Peyer's patch (tissue), 4 donors: ENCODE measurements at regions not wholly inside any gene's neighbourhood (a gene's known extent, or its start where the extent isn't known, plus 50 kb on each side); places are given as distances from the start of the nearest gene placed in this dataset.
A peak's percentile ranks its signal among the peaks of the same experiment; 100 is the strongest.

Source experiments
- DNase-seq, 3 donors: peaks; one replicate each; pipeline ENCODE4 v3.0.0-alpha.2; 2017 to 2019
- H3K27ac ChIP-seq, 4 donors: fragments of 200-600 bp; sonication (generic); one replicate each; pipeline ENCODE4 v1.5.1; 2016 to 2019
- H3K27me3 ChIP-seq, 2 donors: fragments of 200-600 bp; sonication (generic); one replicate each; pipeline ENCODE4 v1.5.1; 2019
- H3K36me3 ChIP-seq, 3 donors: fragments of 200-600 bp; sonication (generic); one replicate each; pipeline ENCODE4 v1.5.1; 2016 to 2019
- H3K4me1 ChIP-seq, 4 donors: fragments of 200-600 bp; sonication (generic); one replicate each; pipeline ENCODE4 v1.5.1; 2016 to 2019
- H3K4me3 ChIP-seq, 4 donors: fragments of 200-600 bp; sonication (generic); 1 replicate in 3 of 4; 2 replicates in 1 of 4; pipeline ENCODE4 v1.5.1; 2016 to 2019; ENCODE audit warnings: mild to moderate bottlenecking in 1 of 4
- H3K9me3 ChIP-seq, 4 donors: fragments of 200-600 bp; sonication (generic); one replicate each; pipeline ENCODE4 v1.5.1; 2016 to 2019; ENCODE audit warnings: mild to moderate bottlenecking in 1 of 4
- CTCF ChIP-seq, 6 experiments: fragments of 450-650 bp in 4 of 6; fragments of 200-600 bp in 2 of 6; sonication (generic) in 1 of 6; IDR thresholded peaks; one replicate each; pipeline ENCODE4 v1.5.1; 2017 to 2019; ENCODE audit warnings: antibody characterized with exemption in 6 of 6, mild to moderate bottlenecking in 3 of 6, moderate library complexity in 1 of 6
- POLR2A ChIP-seq, 2 donors: fragments of 450-650 bp; IDR thresholded peaks; one replicate each; pipeline ENCODE4 v1.5.1; 2017; ENCODE audit warnings: antibody characterized with exemption in 2 of 2, mild to moderate bottlenecking in 2 of 2, moderate library complexity in 2 of 2

- no peaks in the 10 kb centered on the region for H3K9me3 ChIP-seq
These were observed 254.8 kb upstream of the IRX4 start for GRCh38 chr5:2137444-2138050.

GRCh38 chr5:2136728-2137333 lies 254.1 kb upstream of the IRX4 start:
- DNase-seq, result peak in 1 of 3 donors; percentile 34
- no peak overlapping the region for H3K4me3 ChIP-seq
- H3K4me1 ChIP-seq, result no peaks in the 10 kb centered on the region
- no peaks in the 10 kb centered on the region for H3K9me3 ChIP-seq
- H3K36me3 ChIP-seq, result no peaks in the 10 kb centered on the region
- H3K27ac ChIP-seq, result no peak overlapping the region
- no peaks in the 10 kb centered on the region for H3K27me3 ChIP-seq
- no peak for TF ChIP-seq POLR2A (IDR thresholded peaks at IDR 0.05)
- TF ChIP-seq CTCF (IDR thresholded peaks at IDR 0.05), result no peak

More at GRCh38 chr5:2137444-2138050, 254.8 kb upstream of the IRX4 start:
- peak in 1 of 3 donors; percentile 33 for DNase-seq
- Histone ChIP-seq H3K4me1 (no peaks in the 10 kb centered on the region), H3K27me3 (no peaks in the 10 kb centered on the region), H3K4me3 (no peak overlapping the region), H3K27ac (no peak overlapping the region), H3K36me3 (no peaks in the 10 kb centered on the region)
- no peak for TF ChIP-seq POLR2A (IDR thresholded peaks at IDR 0.05)

GRCh38 chr5:2135833-2136232 lies 253.1 kb upstream of the IRX4 start:
- TF ChIP-seq CTCF (IDR thresholded peaks at IDR 0.05) (no peak), POLR2A (IDR thresholded peaks at IDR 0.05) (no peak)
- Histone ChIP-seq H3K4me1 (no peaks in the 10 kb centered on the region), H3K27me3 (no peaks in the 10 kb centered on the region), H3K9me3 (no peaks in the 10 kb centered on the region), H3K4me3 (no peak overlapping the region), H3K27ac (peak overlapping the region in 1 of 4 donors; percentile 39), H3K36me3 (no peaks in the 10 kb centered on the region)
- no peak for DNase-seq

GRCh38 chr5:2135354-2135753 lies 252.6 kb upstream of the IRX4 start:
- TF ChIP-seq CTCF (IDR thresholded peaks at IDR 0.05) (no peak), POLR2A (IDR thresholded peaks at IDR 0.05) (no peak)
- Histone ChIP-seq H3K9me3 (no peaks in the 10 kb centered on the region), H3K4me1 (no peaks in the 10 kb centered on the region), H3K27me3 (no peaks in the 10 kb centered on the region), H3K4me3 (no peak overlapping the region), H3K36me3 (no peaks in the 10 kb centered on the region), H3K27ac (peak overlapping the region in 1 of 4 donors; percentile 39)
- peak in 1 of 3 donors; percentile 23 for DNase-seq

- no peak overlapping the region for H3K4me3 ChIP-seq
- H3K4me1 ChIP-seq, result no peaks in the 10 kb centered on the region
- peak overlapping the region in 1 of 4 donors; percentile 39 for H3K27ac ChIP-seq
- H3K27me3 ChIP-seq, result no peaks in the 10 kb centered on the region
- no peaks in the 10 kb centered on the region for H3K9me3 ChIP-seq
- DNase-seq, result peak in 1 of 3 donors; percentile 26
- TF ChIP-seq POLR2A (IDR thresholded peaks at IDR 0.05) (no peak), CTCF (IDR thresholded peaks at IDR 0.05) (no peak)
- no peaks in the 10 kb centered on the region for H3K36me3 ChIP-seq
These were observed 252.0 kb upstream of the IRX4 start for GRCh38 chr5:2134543-2135292.

GRCh38 chr5:2133936-2134335 lies 251.2 kb upstream of the IRX4 start:
- Histone ChIP-seq H3K9me3 (no peaks in the 10 kb centered on the region), H3K4me1 (no peaks in the 10 kb centered on the region), H3K4me3 (no peak overlapping the region), H3K27me3 (no peaks in the 10 kb centered on the region), H3K36me3 (no peaks in the 10 kb centered on the region), H3K27ac (no peak overlapping the region)
- peak in 1 of 3 donors; percentile 17 for DNase-seq
- TF ChIP-seq POLR2A (IDR thresholded peaks at IDR 0.05) (no peak), CTCF (IDR thresholded peaks at IDR 0.05) (no peak)
